ENCODE measurements at regions not wholly inside any gene's neighbourhood (a gene's known extent, or its start where the extent isn't known, plus 50 kb on each side); places are given as distances from the start of the nearest gene placed in this dataset.

DNA sequence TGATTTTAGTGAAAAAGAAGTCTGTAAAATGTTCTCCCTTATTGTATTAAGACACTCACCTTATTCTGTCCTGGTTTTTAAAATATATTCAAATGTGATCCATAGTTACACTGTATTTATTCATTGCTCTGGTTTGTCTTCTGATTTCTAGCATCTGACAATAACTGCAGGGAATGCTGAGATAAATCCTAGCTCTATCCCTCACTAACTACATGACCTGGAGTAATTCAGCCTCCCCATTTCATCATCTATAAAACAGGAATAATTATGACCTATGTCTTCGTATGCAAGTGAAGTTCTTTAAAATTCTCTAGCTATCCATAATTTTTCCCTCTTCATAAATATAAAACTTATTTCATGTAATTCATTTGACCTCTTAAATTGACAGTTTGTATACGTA lies 104.0 kb upstream of the ESRRG start:
- H3K4me1 ChIP-seq (ENCODE audit: insufficient read depth, low read length, poor library complexity, severe bottlenecking) = no peaks in the 10 kb centered on the region
- no peaks in the 10 kb centered on the region for H3K9me2 ChIP-seq (replicated peaks; ENCODE audit: low read depth, low read length)
- TF ChIP-seq CTCF (conservative IDR thresholded peaks at IDR 0.05; ENCODE audit: low read length) = no peak
- no peak for TF ChIP-seq EZH2phosphoT487 (IDR thresholded peaks at IDR 0.05; ENCODE audit: borderline replicate concordance)
- no peaks in the 10 kb centered on the region for H3K9me3 ChIP-seq (ENCODE audit: insufficient read depth, low read depth, low read length)
- H3F3A ChIP-seq (ENCODE audit: low read depth) = no peaks in the 10 kb centered on the region
- H3K9ac ChIP-seq (ENCODE audit: low read depth, low read length, poor library complexity, severe bottlenecking) = no peak overlapping the region
- H3K4me2 ChIP-seq (ENCODE audit: low read depth, low read length, poor library complexity, severe bottlenecking) = no peak overlapping the region
- no peaks in the 10 kb centered on the region for H3K79me2 ChIP-seq (ENCODE audit: insufficient read depth, low read length)
- no peak overlapping the region for H3K4me3 ChIP-seq (ENCODE audit: low read length, poor library complexity, severe bottlenecking)
- H3K36me3 ChIP-seq (ENCODE audit: insufficient read depth, low read length) = no peaks in the 10 kb centered on the region
- no peak overlapping the region for H2AFZ ChIP-seq (ENCODE audit: low read length)
- H3K27me3 ChIP-seq (ENCODE audit: insufficient read depth, low read length, poor library complexity, severe bottlenecking) = no peaks in the 10 kb centered on the region
- H4K20me1 ChIP-seq (ENCODE audit: insufficient read depth, low read length, poor library complexity, severe bottlenecking) = no peaks in the 10 kb centered on the region

- no peaks in the 10 kb centered on the region for H3K27me3 ChIP-seq (ENCODE audit: insufficient read depth, low read length, poor library complexity, severe bottlenecking)
- TF ChIP-seq EZH2phosphoT487 (IDR thresholded peaks at IDR 0.05; ENCODE audit: borderline replicate concordance) = no peak
- TF ChIP-seq CTCF (conservative IDR thresholded peaks at IDR 0.05; ENCODE audit: low read length) = no peak
- no peak overlapping the region for H3K4me3 ChIP-seq (ENCODE audit: low read length, poor library complexity, severe bottlenecking)
- no peaks in the 10 kb centered on the region for H3K9me3 ChIP-seq (ENCODE audit: insufficient read depth, low read depth, low read length)
- no peaks in the 10 kb centered on the region for H3K9me2 ChIP-seq (replicated peaks; ENCODE audit: low read depth, low read length)
- H3K4me1 ChIP-seq (ENCODE audit: insufficient read depth, low read length, poor library complexity, severe bottlenecking) = no peaks in the 10 kb centered on the region
- H2AFZ ChIP-seq (ENCODE audit: low read length) = no peak overlapping the region
- H4K20me1 ChIP-seq (ENCODE audit: insufficient read depth, low read length, poor library complexity, severe bottlenecking) = no peaks in the 10 kb centered on the region
- no peak overlapping the region for H3K9ac ChIP-seq (ENCODE audit: low read depth, low read length, poor library complexity, severe bottlenecking)
- no peak overlapping the region for H3K4me2 ChIP-seq (ENCODE audit: low read depth, low read length, poor library complexity, severe bottlenecking)
- H3K79me2 ChIP-seq (ENCODE audit: insufficient read depth, low read length) = no peaks in the 10 kb centered on the region
- H3F3A ChIP-seq (ENCODE audit: low read depth) = no peaks in the 10 kb centered on the region
- H3K36me3 ChIP-seq (ENCODE audit: insufficient read depth, low read length) = no peaks in the 10 kb centered on the region
Observed at GRCh38 chr1:216826646-216827045, 103.4 kb upstream of the ESRRG start.

DNA sequence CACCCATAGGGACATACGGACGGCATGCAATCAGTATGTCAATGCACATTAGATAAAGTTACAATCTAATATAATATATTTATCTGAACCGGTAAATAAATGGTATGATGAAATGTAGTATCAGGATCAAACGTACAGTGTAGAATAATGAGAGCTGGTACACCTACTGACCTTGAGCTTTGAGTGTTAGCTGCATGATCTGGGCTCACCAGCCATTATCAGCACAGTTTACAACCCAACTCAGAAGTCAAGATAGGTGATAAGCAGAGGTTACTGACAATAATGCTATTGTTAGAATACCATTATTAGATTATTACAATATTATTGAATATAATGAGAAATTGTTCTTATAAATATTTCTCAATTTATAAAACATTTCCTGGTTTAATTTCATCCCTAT lies 103.0 kb upstream of the ESRRG start:
- Histone ChIP-seq H3K9me3 (ENCODE audit: insufficient read depth, low read depth, low read length) (no peaks in the 10 kb centered on the region), H3K27me3 (ENCODE audit: insufficient read depth, low read length, poor library complexity, severe bottlenecking) (no peaks in the 10 kb centered on the region), H2AFZ (ENCODE audit: low read length) (no peak overlapping the region), H3K4me3 (ENCODE audit: low read length, poor library complexity, severe bottlenecking) (no peak overlapping the region), H3K9me2 (replicated peaks; ENCODE audit: low read depth, low read length) (no peaks in the 10 kb centered on the region), H3K4me1 (ENCODE audit: insufficient read depth, low read length, poor library complexity, severe bottlenecking) (no peaks in the 10 kb centered on the region), H4K20me1 (ENCODE audit: insufficient read depth, low read length, poor library complexity, severe bottlenecking) (no peaks in the 10 kb centered on the region), H3K4me2 (ENCODE audit: low read depth, low read length, poor library complexity, severe bottlenecking) (no peak overlapping the region), H3K79me2 (ENCODE audit: insufficient read depth, low read length) (no peaks in the 10 kb centered on the region), H3F3A (ENCODE audit: low read depth) (no peaks in the 10 kb centered on the region), H3K36me3 (ENCODE audit: insufficient read depth, low read length) (no peaks in the 10 kb centered on the region), H3K9ac (ENCODE audit: low read depth, low read length, poor library complexity, severe bottlenecking) (no peak overlapping the region)
- TF ChIP-seq EZH2phosphoT487 (IDR thresholded peaks at IDR 0.05; ENCODE audit: borderline replicate concordance) (no peak), CTCF (conservative IDR thresholded peaks at IDR 0.05; ENCODE audit: low read length) (no peak)

Data from Loucy (cell line).